ENCODE measurements at regions not wholly inside any gene's neighbourhood (a gene's known extent, or its start where the extent isn't known, plus 50 kb on each side); places are given as distances from the start of the nearest gene placed in this dataset.

DNA sequence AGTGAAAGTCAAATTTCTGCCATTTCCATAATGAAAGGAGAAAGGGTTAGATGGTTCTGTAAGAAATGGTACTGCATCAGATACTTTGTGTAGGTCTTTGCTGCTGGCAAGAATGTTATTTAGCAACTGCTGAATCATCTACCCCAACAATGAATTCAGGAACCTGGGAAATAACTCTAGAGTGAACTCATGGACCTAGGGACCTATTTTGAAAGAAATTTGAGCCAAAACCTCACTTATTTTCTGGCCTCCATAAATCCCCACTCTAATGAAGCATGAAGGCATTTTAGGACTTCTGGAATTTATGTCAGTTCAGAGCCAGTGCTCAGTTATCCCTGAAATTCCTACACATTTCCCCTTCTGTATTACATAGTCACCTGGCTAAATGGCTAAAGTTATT is 50.9 kb upstream of the CPNE8 start:
- DNase-seq = no peak

Data from activated effector memory CD4-positive, alpha-beta T cell treated with anti-CD3 and anti-CD28 coated beads, Interleukin-2, amount 50 U/mL, for 16 hours (primary cell).